Fibroblast of pulmonary artery (primary cell): ENCODE measurements at regions not wholly inside any gene's neighbourhood (a gene's known extent, or its start where the extent isn't known, plus 50 kb on each side); places are given as distances from the start of the nearest gene placed in this dataset.
A peak's percentile ranks its signal among the peaks of the same experiment; 100 is the strongest.

Experiments used
- DNase-seq: peaks from one replicate; pipeline ENCODE4 v3.0.0-alpha.2; 2010; ENCODE audit warnings: low read depth
- H3K4me3 ChIP-seq: replicated peaks from 2 replicates; pipeline ENCODE4 v1.5.1; 2011; ENCODE audit warnings: low read depth, mild to moderate bottlenecking, control low read depth, low read length, moderate library complexity
- TF ChIP-seq, protein P1 (sequence below): IDR thresholded peaks from 2 replicates; pipeline ENCODE4 v1.5.1; 2011; ENCODE audit warnings: mild to moderate bottlenecking, control low read depth, low read length, inconsistent platforms; ENCODE audit errors: missing control alignments

DNA sequence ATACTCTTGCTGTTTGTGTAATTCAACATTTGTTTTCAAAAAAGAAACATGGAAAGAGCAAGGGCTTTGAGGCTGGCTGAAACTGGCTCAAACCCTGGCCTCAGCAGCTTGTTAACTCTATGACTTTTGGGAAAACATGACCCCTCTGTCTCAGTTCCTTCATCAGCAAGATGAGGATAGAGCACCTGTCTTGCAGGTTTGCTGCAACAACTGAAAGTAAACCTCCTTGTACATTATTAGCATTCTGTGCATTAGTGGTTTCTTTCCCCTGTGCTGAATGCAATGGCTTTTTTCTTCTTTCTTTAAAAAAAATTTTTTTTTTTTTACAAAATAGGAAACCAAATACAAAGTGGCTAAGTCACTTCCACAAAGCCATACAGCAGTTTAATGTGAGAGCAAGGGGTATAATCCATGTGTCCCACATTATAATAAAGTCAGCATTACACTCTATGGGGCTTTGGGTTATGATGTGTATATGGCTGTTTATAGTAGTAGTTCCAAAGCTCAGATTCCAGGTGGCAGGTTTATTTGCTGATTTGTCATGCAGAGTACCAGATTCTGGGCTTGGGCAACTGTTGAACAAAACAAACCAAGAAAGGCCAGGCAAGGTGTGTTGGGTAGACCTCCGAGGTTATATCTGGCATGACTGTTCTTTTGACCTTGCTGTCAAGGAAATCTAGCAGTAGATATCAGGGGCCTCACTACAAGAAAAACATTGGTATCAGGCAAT is 194.5 kb upstream of the CNOT2 start:
- no peak for DNase-seq
- H3K4me3 ChIP-seq = no peak overlapping the region
- TF ChIP-seq, protein P1, sequence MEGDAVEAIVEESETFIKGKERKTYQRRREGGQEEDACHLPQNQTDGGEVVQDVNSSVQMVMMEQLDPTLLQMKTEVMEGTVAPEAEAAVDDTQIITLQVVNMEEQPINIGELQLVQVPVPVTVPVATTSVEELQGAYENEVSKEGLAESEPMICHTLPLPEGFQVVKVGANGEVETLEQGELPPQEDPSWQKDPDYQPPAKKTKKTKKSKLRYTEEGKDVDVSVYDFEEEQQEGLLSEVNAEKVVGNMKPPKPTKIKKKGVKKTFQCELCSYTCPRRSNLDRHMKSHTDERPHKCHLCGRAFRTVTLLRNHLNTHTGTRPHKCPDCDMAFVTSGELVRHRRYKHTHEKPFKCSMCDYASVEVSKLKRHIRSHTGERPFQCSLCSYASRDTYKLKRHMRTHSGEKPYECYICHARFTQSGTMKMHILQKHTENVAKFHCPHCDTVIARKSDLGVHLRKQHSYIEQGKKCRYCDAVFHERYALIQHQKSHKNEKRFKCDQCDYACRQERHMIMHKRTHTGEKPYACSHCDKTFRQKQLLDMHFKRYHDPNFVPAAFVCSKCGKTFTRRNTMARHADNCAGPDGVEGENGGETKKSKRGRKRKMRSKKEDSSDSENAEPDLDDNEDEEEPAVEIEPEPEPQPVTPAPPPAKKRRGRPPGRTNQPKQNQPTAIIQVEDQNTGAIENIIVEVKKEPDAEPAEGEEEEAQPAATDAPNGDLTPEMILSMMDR = no peak

DNA sequence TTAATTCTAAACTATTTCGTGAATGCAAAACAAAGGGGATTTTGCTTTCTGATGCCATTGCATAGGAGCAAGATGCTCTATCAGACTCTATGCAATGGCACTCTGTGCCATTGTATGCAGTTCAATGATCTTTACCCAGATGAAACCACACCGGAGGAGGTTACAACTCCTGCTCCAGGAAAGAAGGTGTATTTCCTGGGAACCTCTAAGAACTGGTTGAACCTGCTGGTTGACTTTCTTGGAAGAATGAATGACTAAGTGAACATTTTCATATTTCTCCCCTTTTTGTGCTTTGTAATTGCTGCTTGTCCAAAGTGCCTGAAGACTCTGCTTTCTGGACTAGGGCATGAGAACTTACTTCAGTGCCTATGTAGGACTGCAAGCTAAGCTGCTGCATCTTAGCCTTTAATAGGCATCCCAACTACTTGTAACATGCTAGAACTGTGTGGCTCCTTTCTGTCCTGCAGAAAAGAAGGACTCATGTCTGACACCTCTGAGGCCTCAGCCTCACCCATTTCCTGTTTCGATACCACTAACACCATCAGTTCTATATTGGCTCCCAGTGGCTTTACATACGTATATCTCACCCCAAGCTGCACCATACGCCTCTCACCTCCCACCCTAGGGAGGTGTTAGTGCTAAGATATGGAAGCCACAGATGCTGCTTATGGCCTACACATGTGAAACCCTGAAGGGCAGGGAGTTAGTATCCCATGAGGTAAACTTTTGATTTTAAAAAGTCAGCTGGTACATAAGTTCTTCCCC is 193.5 kb upstream of the CNOT2 start:
- H3K4me3 ChIP-seq = no peak overlapping the region
- TF ChIP-seq, protein P1 = no peak
- DNase-seq = no peak

DNA sequence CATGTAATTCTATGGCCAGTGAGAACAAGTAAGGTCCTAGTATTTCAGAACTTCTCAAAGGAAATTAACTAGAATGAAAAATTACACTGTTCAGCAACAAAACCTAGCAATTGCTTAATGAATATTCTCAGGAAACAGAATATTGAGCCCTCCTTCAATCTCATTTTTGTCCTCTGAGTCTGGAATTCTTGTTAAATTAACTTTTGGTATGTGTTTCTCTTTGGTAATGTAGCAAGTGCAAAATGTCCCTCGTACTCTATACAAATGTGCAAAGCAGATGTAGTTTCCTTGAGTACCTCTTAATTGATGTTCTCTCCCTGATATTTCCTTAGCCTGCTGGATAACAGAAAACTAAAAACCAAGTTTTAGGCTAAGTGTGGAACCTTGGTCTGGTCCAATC is 190.8 kb upstream of the CNOT2 start:
- H3K4me3 ChIP-seq = no peak overlapping the region
- DNase-seq = peak; percentile 18
- TF ChIP-seq, protein P1 = no peak

DNA sequence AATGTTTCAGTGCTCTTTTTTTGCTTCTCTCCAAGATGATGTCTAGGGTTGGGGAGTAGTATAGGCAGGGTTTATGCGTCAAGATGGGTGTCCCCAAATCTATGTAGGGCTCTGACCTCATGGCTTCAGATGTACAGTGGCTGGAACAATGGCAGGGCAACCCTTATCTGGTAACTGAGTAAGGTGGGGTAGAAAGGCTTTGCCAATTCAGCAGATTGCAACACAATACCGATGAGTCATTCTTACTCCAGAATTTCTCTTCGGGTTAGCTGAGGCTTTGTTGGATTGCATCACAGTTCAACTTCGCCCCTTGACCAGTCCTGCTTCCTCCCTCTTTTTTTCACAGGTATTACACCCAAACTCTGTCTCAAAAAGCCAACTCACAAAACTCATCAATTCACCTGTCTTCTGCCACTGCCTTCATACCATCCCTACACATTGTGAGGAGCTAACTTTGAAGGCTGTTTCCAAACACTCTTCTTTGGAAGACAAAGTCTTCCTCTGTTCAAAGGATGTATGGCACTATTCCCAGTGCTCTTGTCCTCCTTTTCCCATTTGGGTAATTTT is 190.2 kb upstream of the CNOT2 start:
- TF ChIP-seq, protein P1 = no peak
- peak; percentile 97 for DNase-seq
- no peak overlapping the region for H3K4me3 ChIP-seq

DNA sequence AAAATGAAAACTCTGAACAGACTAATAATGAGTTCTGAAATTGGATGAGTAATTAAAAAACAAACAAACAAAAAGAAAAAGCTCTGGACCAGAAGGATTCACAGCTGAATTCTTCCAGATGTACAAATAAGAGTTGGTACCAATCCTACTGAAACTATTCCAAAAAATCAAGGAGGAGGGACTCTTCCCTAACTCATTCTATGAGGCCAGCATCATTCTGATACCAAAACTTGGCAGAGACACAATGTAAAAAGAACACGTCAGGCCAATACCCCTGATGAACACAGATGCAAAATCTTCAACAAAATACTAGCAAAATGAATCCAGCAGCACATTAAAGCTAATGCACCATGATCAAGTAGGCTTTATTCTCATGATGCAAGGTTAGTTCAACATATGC is 183.9 kb upstream of the CNOT2 start:
- no peak for DNase-seq
- no peak overlapping the region for H3K4me3 ChIP-seq
- TF ChIP-seq, protein P1 = no peak

DNA sequence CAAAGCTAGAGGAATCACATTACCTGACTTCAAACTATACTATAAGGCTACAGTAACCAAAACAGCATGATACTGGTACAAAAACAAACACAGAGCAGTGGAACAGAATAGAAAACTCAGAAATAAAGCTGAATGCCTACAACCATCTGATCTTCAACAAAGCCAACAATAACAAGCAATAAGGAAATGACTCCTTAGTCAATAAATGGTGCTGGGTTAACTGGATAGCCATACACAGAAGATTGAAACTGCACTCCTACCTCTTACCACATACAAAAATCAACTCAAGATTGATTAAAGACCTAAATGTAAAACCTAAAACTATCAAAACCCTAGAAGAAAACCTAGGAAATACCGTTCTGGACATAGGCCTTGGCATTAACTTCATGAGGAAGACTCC is 182.6 kb upstream of the CNOT2 start:
- TF ChIP-seq, protein P1 = no peak
- H3K4me3 ChIP-seq = no peak overlapping the region
- DNase-seq = no peak

DNA sequence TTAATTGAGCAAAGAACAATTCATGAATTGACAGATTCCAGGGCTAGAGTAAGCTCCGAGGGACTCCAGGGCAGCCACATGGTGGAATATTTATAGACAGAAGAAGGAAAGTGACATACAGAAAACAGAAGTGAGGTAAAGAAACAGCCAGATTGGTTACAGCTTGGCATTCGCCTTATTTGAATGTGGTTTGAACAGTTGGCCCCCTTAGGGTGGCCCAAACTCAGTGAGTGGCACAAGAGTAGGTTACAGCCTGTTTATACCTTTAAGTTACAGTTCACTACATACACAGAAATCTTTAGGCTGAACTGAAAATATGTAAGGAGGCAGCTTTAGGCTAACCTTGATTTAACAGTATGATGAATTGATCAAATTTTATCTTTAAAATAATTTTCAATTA is 174.5 kb upstream of the CNOT2 start:
- H3K4me3 ChIP-seq = no peak overlapping the region
- DNase-seq = no peak
- TF ChIP-seq, protein P1 = no peak
